Heart left ventricle (tissue), 13 donors: ENCODE measurements at regions not wholly inside any gene's neighbourhood (a gene's known extent, or its start where the extent isn't known, plus 50 kb on each side); places are given as distances from the start of the nearest gene placed in this dataset.

ENCODE experiments used
- CTCF ChIP-seq, 12 donors: fragments of 200-600 bp; sonication (generic) in 4 of 12; IDR thresholded peaks; one replicate each; pipeline versions ENCODE4 v1.5.0 to v1.8.0; 2018 to 2022; ENCODE audit warnings: antibody characterized with exemption in 12 of 12, mild to moderate bottlenecking in 5 of 12
- POLR2A ChIP-seq, 2 donors: fragments of 450-650 bp; IDR thresholded peaks; one replicate each; pipeline ENCODE4 v1.6.1; 2017; ENCODE audit warnings: antibody characterized with exemption in 2 of 2, mild to moderate bottlenecking in 2 of 2, moderate library complexity in 2 of 2
- donor health status: ischemic (EF 13 %, LVEDD 7.1; RV severe dilation, severe dysfunction).
- donor health status: DM: no; HTN: yes; CAD: no.
- donor health status: DM: no; HTN: no; CAD: no.
- donor health status: ischemic (EF 25% LVEDD 6.9; RV normal size, moderate dysfunction).
- donor health status: ischemic (EF 25% LVEDD 5.7; RV mildly dilated, moderate dysfunction).
- donor health status: ischemic (EF 35%, LVEDD 5.7; RV mildly dilated, moderate dysfunction).
- donor health status: nonischemic (EF 11% LVEDD 7.7; RV severe dilation, severe dysfunction).
- donor health status: DM: yes; HTN: yes; CAD: no.
- donor health status: PGD.
- donor health status: ischemic (EF 29% LVEDD 5.4; RV normal size, mild dysfunction).
- donor health status: nonischemic (EF 23%, LVEDD 6.1; RV moderate dilation, normal function).

GRCh38 chr3:70899816-70900215, 587.4 kb upstream of the MDFIC2 start:
- TF ChIP-seq CTCF (IDR thresholded peaks at IDR 0.05) (no peak), POLR2A (IDR thresholded peaks at IDR 0.05) (no peak)
